ENCODE measurements at regions not wholly inside any gene's neighbourhood (a gene's known extent, or its start where the extent isn't known, plus 50 kb on each side); places are given as distances from the start of the nearest gene placed in this dataset.

- Mint-ChIP-seq H3K9me3 (ENCODE audit: unreplicated experiment) (no peaks in the 10 kb centered on the region), H3K36me3 (ENCODE audit: insufficient read depth, unreplicated experiment) (no peaks in the 10 kb centered on the region), H3K4me1 (ENCODE audit: low read depth, unreplicated experiment) (peaks cover 4% of the 10 kb centered on the region), H3K27me3 (ENCODE audit: insufficient read depth, unreplicated experiment) (peaks cover 15% of the 10 kb centered on the region), H3K27ac (ENCODE audit: unreplicated experiment) (no peak overlapping the region), H3K4me3 (ENCODE audit: unreplicated experiment) (no peak overlapping the region)
- H3K9me3 ChIP-seq = no peaks in the 10 kb centered on the region
- no peak for TF ChIP-seq CTCF (IDR thresholded peaks at IDR 0.05; ENCODE audit: insufficient read depth in 1 of 2, low read depth in 1 of 2, low read length in 1 of 2, severe bottlenecking in 1 of 2, unreplicated experiment in 1 of 2)
- POLR2A ChIA-PET = no interaction called here
- CTCF ChIA-PET = no interaction called here
- H3K4me3 ChIP-seq (ENCODE audit: low read depth, low read length) = no peak overlapping the region
- DNase-seq = no peak
- no peaks in the 10 kb centered on the region for H3K27me3 ChIP-seq (replicated peaks; ENCODE audit: control insufficient read depth, insufficient read depth, low read length)
- H3K36me3 ChIP-seq (ENCODE audit: control insufficient read depth, insufficient read depth, low read length) = no peaks in the 10 kb centered on the region
- no peaks in the 10 kb centered on the region for H3K4me1 ChIP-seq
- intact Hi-C loops (cut with micrococcal nuclease; ENCODE audit: unreplicated experiment) = no loop called here
- BruUV-seq (replicated peaks) = no TSS peak
Measured at GRCh38 chr10:4354382-4354812, 471.6 kb upstream of the AKR1E2 start.

- intact Hi-C loops (cut with micrococcal nuclease; ENCODE audit: unreplicated experiment) = no loop called here
- no peak overlapping the region for H3K4me3 ChIP-seq (ENCODE audit: low read depth, low read length)
- peaks cover 19% of the 10 kb centered on the region for H3K27me3 Mint-ChIP-seq (ENCODE audit: insufficient read depth, unreplicated experiment)
- no peaks in the 10 kb centered on the region for H3K4me1 ChIP-seq
- H3K4me1 Mint-ChIP-seq (ENCODE audit: low read depth, unreplicated experiment) = peaks cover 4% of the 10 kb centered on the region
- H3K4me3 Mint-ChIP-seq (ENCODE audit: unreplicated experiment) = no peak overlapping the region
- no peaks in the 10 kb centered on the region for H3K9me3 Mint-ChIP-seq (ENCODE audit: unreplicated experiment)
- H3K36me3 Mint-ChIP-seq (ENCODE audit: insufficient read depth, unreplicated experiment) = no peaks in the 10 kb centered on the region
- H3K9me3 ChIP-seq = no peaks in the 10 kb centered on the region
- H3K36me3 ChIP-seq (ENCODE audit: control insufficient read depth, insufficient read depth, low read length) = no peaks in the 10 kb centered on the region
- no peak overlapping the region for H3K27ac Mint-ChIP-seq (ENCODE audit: unreplicated experiment)
- H3K27me3 ChIP-seq (replicated peaks; ENCODE audit: control insufficient read depth, insufficient read depth, low read length) = no peaks in the 10 kb centered on the region
- TF ChIP-seq CTCF (IDR thresholded peaks at IDR 0.05; ENCODE audit: insufficient read depth in 1 of 2, low read depth in 1 of 2, low read length in 1 of 2, severe bottlenecking in 1 of 2, unreplicated experiment in 1 of 2) = no peak
- ChIA-PET POLR2A (no interaction called here), CTCF (no interaction called here)
- no peak for DNase-seq
- BruUV-seq (replicated peaks) = no TSS peak
Measured at GRCh38 chr10:4353964-4354363, 472.0 kb upstream of the AKR1E2 start.

- intact Hi-C loops (cut with micrococcal nuclease; ENCODE audit: unreplicated experiment) = no loop called here
- H3K9me3 Mint-ChIP-seq (ENCODE audit: unreplicated experiment) = no peaks in the 10 kb centered on the region
- H3K27me3 Mint-ChIP-seq (ENCODE audit: insufficient read depth, unreplicated experiment) = peaks cover 19% of the 10 kb centered on the region
- H3K4me1 ChIP-seq = no peaks in the 10 kb centered on the region
- no peak for TF ChIP-seq CTCF (IDR thresholded peaks at IDR 0.05; ENCODE audit: insufficient read depth in 1 of 2, low read depth in 1 of 2, low read length in 1 of 2, severe bottlenecking in 1 of 2, unreplicated experiment in 1 of 2)
- no peak overlapping the region for H3K27ac Mint-ChIP-seq (ENCODE audit: unreplicated experiment)
- DNase-seq = no peak
- H3K9me3 ChIP-seq = no peaks in the 10 kb centered on the region
- ChIA-PET CTCF (no interaction called here), POLR2A (no interaction called here)
- no peaks in the 10 kb centered on the region for H3K36me3 ChIP-seq (ENCODE audit: control insufficient read depth, insufficient read depth, low read length)
- BruUV-seq (replicated peaks) = no TSS peak
- no peak overlapping the region for H3K4me3 ChIP-seq (ENCODE audit: low read depth, low read length)
- peaks cover 4% of the 10 kb centered on the region for H3K4me1 Mint-ChIP-seq (ENCODE audit: low read depth, unreplicated experiment)
- no peaks in the 10 kb centered on the region for H3K36me3 Mint-ChIP-seq (ENCODE audit: insufficient read depth, unreplicated experiment)
- no peak overlapping the region for H3K4me3 Mint-ChIP-seq (ENCODE audit: unreplicated experiment)
- H3K27me3 ChIP-seq (replicated peaks; ENCODE audit: control insufficient read depth, insufficient read depth, low read length) = no peaks in the 10 kb centered on the region
Measured at GRCh38 chr10:4353059-4353655, 472.9 kb upstream of the AKR1E2 start.
